CD4-positive, alpha-beta T cell treated with Interleukin-2 at 100 ng/mL for 4 hours (primary cell): ENCODE measurements at regions not wholly inside any gene's neighbourhood (a gene's known extent, or its start where the extent isn't known, plus 50 kb on each side); places are given as distances from the start of the nearest gene placed in this dataset.

Source experiments
- DNase-seq: peaks from one replicate; pipeline ENCODE4 v3.0.0-alpha.2; 2020; ENCODE audit warnings: low spot score

DNA sequence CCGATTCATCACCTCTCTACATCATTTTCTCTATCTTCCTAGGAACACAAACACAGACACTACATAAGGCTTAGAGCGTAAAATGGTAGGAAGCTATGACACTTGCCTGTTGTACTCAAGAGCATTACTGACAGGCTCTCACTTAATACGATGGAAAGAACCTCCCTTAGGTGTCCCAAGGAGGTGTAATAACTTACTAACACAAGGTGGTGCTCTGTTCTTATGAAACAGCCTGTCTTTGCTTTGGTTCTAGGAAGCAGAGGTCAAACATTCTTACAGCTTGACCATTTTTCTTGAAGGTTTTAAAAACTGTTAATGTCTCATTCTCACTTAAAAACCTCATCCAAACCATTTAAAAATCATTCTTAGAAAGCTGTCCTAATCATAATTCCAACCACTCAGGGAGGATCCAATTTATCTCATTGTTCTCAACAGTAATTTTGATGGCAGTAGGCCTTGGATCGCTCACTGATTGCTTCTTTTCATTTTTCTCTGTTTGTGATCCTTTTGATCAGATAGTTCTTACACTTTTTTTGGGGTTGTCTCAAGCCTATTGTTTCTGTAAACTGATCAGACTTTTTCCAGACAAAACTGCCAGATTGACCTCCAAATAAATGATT lies 317.8 kb upstream of the AGTR1 start:
- no peak for DNase-seq

DNA sequence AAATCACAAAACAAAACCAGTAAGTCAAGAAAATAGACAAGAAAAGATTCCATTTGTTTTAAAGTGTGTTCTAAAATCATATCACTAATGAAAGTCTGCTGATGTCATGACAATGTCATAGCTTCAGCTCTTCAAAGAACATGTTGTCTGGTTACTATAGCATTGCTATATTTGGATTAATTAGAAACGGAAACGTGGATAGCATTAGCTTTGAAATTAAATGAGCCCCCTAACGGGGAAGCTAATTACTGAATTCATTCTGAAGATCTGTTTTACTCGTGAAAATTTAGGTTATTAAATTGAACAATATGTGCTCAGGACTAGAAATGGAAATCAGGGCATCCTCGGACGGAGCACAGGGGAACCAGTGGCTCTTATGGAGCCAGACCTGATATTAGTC lies 316.7 kb upstream of the AGTR1 start:
- DNase-seq: no peak

DNA sequence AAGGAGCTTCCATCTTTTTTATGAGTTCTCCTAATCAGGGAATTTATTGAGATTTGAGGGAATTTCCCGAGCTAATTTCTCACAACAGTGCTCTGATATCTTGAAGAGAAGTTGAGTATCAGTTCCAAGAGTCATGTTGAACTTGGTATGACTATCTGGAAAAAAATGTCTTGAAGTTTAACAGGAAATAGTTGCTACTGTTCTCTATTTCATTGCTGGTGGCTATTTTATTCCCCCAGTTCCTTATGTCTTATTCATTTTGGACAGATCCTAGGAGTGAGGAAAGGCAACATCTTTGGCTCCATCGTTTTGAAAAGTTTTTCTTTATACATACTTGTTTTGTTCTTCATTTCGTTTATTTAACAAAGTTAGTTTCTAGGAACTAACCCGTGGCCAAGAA lies 307.8 kb upstream of the AGTR1 start:
- no peak for DNase-seq

DNA sequence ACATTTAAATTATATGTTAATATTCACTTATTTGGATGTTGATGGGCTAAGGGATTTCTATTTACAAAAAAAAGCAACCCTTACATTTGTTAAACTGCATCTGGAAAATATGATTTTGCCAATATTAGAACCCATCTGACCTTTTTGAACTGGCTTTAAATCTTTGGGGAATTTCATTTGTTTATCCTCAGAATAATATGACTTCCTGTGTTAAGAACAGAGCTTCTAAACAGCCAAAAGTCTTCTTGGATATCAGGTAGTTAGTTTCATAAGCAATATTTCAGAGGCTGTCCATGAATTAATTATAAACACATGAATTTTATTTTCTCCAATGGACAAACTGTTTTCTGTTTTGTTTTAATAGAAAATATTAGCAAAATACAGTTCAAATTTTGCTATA lies 301.9 kb upstream of the AGTR1 start:
- DNase-seq: no peak

DNA sequence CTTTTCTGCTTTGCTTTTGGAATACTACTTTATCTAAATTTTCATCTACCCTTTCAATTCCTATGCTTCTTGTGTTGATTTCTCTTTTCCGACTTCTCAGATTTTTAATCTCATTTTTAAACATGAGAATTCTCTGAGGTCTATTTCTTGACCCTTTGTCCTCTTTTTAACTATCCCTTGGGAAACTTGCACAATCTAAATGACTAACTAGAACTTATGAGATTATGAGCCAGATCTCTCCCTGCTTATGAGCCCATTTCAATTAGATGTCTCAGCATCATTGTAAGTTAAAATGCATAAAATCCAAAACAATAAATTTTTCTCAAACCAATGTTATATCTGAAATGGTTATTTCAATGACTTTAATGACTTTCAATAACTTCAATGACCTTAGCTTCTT lies 296.9 kb upstream of the AGTR1 start:
- DNase-seq: no peak

DNA sequence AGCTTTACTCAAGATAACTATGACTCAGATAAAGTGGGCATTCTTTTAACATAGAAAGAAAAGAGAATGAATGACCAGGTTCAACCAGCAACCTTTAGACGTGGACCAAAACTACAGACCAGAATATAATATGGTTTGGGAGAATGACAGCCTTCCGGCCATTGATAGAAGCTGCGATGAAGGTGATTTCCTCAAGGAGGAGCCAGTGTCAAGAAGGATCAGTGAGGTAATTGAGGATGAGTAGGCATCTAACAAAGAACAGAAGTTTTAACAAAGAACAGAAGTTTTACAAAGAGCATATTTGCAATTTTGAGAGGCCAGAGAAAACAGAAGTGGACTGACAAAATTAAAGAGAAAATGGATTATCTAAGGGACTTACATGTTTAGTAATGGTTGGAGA lies 289.0 kb upstream of the AGTR1 start:
- no peak for DNase-seq

DNA sequence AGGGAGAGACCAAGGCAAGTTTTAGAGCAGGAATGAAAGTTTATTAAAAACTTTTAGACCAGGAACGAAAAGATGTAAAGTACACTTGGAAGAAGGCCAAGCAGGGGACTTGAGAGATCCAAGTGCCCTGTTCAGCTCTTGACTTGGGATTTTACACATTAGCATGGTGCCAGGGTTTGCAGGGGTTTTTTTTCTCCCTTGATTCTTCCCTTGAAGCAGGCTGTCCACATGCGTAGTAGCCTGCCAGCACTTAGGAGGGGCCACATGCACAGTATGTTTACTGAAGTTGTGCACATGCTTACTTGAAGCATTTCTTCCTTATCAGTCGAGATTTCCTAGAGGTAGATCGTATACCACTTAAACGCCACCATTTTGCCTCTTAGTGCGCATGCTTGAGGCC lies 277.5 kb upstream of the AGTR1 start:
- no peak for DNase-seq

DNA sequence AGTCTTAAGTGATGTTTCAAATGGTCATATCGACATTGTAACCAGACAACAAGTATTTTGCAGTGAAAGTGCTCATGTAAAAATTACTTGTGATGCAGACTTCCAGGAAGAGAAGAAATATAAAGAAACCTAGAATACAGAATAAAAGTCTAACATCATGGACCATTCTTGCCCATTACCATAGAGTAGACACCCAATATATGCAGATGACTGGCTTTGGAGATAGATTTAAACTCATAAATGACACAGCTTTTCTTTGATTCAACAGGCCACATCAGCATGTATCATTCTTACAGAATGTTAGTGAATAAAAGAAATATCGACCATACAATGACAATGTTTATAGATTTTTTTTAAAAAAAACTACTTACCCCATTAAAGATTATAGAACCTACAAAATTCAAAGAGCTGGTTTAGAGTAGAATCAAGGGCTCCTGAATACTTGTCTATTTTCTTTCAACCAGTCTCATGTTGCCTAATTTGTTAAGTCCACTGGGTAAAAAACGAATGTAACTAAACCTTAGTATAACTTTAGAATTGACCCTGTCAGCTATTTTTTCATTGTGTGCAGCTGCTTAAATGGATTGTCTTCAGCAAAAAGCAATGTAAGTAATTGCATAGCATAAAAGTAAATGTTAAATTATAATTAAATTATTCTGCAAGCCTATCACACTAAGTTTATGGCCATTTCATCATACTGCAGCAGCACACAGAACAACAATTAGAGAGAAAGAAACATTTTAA lies 268.7 kb upstream of the AGTR1 start:
- no peak for DNase-seq

DNA sequence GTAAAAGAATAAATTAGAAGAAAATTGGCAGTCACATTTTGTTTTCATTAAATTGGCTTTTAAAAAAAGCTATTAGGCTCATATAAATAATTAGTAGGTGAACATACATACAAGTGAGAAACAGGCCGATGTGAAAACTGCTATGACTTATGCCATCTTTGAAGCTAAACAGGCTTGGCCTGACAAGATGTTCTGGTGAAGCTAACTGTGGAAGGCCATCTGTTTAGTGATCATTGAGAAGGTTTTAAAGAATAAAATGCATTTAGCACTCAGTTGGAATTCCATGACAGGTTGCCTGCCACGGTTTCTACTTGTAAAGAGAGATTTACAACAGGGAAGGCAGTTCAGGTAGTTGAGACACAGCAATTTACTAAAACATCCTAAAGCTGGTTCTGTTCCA lies 264.0 kb upstream of the AGTR1 start:
- DNase-seq: no peak

DNA sequence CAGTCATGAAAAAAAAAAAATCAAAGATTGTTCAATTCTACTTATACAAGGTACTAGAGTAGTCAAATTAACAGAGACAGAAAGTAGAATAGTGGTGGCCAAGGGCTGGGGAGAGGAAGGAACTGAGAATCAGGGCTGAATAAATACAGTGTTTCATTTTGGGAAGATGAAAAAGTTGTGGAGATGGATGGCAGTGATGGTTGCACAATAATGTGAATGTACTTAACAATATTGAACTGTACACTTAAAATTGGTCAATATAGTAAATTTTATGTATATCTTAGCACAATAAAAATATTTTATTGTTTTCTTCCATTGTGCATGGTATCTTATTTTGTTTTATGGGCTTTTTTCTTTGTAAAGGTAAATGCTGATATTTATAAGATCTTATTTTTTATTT lies 262.2 kb upstream of the AGTR1 start:
- DNase-seq: no peak

DNA sequence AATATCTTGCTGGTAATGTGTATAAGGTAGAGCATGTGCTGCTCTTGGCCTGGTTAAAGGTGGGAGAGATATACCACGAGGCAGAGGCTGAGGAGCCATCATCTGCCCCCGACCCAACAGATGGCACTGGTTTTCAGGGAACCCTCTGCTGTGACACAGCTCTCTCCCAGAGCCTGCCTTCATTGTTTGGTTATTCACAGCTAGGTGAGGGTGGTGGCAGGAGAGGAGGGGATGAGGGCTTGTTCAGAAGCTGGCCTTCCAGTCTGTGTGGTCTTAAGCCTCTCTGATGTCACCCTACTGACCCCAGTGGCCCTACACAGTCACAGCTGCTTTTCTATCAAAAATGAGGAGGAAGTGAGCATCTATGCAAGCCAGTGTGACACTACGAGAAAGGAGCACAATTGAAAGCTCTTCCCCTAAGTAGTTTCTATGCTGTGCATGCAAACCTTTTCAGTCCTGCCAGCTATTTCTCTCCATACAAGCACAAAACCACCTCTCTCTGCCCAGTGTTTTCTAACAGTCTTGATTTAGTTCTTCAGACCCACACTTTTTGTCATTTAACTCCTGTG lies 258.4 kb upstream of the AGTR1 start:
- no peak for DNase-seq

DNA sequence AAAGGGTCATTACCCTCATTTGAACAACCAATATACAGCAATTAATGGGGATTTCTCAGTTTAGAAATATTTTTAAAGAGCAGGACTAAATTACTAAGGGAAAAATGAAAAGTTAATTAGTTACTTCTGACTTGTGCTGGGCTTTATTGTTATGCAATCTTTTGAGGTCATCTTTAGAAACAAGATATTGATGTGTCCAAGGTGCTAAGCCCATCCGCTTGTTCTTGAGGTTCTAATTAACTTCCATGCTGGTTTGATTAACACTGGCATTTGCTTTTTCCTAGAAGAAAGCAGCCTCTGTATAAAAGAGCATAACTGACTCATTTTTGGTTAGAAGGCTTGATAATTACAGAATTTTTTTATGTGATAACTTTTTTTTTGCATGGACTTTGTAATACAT lies 256.5 kb upstream of the AGTR1 start:
- no peak for DNase-seq

DNA sequence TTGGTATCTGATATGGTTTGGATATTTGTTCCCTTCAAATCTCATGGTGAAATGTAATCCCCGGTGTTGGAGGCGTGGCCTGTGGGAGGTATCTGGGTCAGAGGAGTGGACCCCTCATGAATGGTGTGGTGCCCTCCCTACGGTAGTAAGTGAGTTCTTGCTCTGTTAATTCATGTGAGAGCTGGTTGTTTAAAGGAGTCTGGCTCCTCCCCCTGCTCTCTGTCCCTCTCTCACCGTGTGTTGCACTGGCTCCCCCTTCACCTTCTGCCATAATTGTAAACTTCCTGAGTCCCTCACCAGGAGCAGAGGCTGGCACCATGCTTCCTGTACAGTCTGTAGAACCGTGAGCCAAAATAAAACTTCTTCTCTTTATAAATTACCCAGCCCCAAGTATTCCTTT lies 246.9 kb upstream of the AGTR1 start:
- DNase-seq: no peak

DNA sequence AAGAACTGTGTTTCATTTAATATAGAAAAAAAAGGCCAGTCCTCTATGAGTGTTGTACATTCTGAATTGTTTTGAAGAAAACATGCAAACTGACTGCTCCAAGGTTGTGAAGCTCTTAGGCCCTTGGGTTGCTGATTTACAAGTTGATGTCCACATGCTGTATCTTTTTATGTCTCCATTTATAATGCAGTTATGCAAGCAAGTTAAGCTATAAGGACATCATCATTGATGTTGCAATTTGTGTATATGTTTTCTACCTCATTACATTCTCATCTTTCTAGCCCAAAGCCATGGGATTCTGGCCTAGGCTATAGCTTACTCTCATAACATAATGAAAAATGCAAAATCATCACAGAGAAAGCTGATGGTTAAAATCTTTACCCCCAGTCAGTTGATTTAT lies 245.7 kb upstream of the AGTR1 start:
- no peak for DNase-seq

DNA sequence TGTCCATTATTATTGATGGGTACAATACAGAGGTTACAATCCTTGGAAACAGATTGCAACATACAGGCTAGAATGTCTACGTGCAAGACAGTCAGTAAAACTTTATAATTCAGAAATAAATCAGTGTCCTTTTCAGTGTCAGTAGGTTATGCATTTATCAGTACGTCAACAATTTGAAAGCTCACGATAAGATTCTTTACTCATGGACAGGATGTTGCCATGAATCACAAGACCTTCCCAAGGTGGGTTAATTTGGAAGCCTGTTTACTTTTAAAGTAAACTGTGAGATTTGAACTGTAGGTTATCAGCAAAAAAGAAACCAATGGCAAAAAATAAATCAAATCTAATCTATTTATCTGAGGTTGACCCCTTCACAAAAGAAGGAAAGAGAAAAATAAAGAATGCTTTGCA lies 243.9 kb upstream of the AGTR1 start:
- no peak for DNase-seq

DNA sequence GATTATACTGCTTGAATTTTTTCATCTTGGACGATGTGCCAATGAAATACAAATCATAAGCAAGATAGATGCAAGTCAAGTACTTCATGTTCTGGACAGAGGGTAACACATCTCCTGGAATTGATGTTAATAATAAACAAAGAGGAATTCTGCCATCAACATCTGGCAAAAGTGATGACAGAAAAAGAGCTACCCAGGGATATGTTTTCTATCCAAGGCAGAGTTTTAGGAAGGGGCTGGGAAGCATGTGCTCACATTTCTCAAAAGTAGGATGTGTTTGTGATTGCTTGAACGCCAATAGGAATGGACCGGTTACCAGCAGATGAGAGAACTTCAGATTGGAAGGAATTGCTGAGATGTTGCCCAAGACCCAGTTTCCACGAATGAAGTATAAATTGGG lies 242.6 kb upstream of the AGTR1 start:
- no peak for DNase-seq

DNA sequence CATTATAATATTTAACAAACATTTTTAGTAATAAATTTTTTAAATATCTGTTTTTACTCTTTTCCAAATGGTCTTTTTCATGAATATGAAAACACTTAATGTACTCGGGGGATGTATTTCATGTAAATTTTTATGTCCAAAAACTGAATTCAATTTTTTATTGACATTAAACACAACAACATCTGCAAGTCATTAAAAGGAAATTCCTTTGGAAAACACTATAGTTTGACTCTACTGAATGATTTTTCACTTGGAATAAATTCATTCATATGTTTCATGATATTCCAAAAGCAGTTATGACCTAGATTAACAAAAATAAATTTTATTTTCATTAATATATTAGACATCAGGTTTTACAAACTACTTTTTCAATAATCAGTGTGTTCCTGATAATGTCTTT lies 239.8 kb upstream of the AGTR1 start:
- DNase-seq: no peak

DNA sequence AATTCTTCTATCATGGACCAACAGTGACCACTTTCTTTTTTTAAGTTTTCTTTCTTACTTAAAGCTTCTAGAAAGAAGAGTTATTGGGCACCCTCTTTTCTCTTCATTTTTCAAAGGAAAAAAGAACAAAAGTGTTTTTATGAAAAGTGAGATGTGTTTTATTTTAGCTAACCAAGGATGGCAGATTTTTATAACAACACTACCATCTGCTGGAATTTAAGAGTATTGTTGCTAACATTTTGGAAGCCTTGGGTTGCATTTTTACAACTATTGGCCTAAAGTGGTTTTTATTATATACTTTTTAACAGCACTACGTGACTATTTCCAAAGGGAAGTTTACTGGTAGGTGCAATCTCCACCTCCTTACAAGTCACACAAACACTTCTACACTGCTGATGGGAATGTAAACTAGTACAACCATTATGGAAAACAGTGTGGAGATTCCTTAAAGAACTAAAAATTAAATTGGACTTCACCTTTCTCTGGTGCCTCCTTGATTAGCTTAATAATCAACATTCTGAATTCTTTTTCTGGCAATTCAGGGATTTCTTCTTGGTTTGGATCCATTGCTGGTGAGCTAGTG lies 237.7 kb upstream of the AGTR1 start:
- no peak for DNase-seq

DNA sequence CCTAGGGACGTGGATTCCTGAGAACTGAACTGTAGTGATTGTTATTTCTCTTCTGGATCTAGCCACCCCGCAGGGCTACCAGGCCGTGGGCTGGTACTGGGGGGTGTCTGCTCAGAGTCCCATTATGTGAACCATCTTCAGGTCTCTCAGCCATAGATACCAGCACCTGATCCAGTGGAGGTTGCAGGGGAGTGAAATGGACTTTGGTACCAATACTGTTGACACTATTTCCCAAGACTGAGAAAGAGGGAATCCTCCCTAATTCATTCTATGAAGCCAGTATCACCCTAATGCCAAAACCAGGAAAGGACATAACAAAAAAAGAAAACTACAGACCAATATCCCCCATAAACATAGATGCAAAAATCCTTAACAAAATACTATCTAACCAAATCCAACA lies 237.0 kb upstream of the AGTR1 start:
- DNase-seq: no peak

DNA sequence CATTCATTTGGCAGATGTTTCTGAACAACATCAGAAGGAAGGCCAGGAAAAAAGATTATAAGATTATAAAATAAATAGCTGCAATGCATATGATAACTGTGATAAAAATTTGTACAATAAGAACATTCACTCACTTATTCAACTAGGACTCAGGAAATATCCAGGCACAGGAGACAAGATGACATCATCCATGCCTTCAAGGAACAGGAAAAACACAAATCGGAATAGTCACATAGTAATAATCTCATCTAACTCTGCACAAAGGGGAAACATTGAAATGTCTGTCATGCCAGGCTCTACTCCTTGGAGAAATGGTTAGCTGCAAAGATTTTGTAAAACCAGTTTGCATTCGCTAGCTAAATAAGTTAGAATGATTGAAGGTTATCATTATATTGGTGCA lies 233.5 kb upstream of the AGTR1 start:
- DNase-seq: no peak

DNA sequence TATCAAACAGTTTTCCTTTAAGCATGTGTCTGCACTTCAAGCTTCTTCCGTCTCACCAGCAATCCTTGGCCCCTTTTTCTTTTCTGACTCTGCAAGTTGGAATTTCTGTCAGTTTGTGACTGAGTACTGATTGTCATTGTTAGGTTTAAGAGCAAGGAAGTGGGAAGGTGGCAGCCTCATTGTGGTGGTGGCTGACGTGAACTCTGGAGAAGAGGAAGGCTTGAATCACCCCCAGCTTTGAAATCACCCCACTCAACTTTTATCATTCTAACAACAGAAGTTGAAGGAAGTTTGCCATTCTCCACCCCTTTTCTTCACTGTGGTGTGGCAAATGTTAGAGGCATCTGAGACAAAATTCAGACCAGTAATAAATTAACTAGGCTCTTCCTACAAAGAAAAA lies 231.6 kb upstream of the AGTR1 start:
- DNase-seq: no peak

DNA sequence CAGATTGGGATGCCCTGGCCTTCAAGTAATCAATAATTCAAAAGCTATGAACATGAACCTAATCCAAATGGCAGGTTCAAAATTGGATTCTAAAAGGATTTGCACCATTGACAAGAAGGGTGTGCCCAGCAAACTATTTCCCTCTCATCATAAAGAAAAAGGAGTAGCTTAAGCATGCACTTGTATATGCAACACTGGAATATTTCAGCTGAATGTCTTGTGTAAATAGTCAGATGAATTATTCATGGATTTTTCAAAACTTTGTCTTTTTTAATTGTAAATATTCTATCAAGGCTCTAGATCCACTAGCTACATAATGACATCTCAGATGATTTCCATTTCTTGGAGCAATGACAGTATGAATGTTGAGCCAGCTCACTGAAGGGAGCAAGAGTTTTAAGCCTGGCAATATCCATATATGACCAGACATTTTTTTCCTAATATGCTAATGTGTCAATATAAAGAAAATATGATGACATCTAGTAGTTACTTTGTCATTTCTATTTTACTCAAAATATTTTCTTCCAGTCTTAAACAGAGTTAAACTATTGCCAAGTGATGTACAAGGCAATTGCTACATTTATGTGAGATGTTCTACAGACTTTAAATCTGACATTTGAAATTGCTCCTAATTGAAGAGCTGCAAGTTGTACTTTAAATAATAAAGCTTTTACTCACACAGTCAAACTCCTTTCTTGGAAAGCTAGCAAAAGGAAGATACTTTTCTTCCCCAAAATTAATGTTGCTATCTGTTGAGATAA lies 230.5 kb upstream of the AGTR1 start:
- DNase-seq: no peak

DNA sequence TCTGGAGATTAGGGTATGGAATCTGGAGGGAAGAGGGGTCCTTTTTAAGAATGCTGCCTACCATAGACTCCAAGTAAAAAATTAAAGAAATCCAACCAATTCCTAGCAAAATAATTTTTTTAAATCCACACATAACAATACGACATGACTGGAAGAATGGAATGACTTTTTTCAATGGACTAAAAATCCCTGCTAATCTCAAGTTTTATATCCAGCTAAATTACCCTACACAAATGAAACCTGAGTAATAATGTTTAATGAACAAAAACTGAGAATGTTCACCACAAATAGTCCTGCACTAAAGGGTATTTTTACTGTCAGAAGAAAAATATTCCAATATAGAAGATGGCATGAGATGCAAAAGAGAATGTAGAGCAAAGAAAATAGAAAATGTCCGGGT lies 220.3 kb upstream of the AGTR1 start:
- no peak for DNase-seq
